ENCODE measurements at regions not wholly inside any gene's neighbourhood (a gene's known extent, or its start where the extent isn't known, plus 50 kb on each side); places are given as distances from the start of the nearest gene placed in this dataset.

DNA sequence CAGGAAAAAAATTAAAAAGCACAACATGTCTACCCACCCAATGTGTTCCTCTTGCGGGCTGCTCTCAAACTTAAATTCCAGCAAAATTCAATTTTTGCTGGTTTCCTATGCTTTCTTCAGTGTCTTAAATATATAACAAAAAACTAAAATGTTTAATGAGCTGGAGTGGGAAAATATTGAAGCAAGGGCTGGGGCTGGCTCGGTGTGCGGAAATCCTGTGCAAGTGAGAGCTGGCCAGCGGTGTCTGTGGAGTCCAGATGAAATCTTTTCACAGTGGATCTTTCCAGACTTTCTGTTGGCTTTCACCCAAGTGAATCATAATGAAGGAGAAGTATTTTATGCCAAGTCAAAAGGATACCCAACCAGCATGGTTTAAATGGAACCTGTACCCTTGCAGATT is 1733.6 kb downstream of the TP53TG3F start:
- TF ChIP-seq, protein P1, sequence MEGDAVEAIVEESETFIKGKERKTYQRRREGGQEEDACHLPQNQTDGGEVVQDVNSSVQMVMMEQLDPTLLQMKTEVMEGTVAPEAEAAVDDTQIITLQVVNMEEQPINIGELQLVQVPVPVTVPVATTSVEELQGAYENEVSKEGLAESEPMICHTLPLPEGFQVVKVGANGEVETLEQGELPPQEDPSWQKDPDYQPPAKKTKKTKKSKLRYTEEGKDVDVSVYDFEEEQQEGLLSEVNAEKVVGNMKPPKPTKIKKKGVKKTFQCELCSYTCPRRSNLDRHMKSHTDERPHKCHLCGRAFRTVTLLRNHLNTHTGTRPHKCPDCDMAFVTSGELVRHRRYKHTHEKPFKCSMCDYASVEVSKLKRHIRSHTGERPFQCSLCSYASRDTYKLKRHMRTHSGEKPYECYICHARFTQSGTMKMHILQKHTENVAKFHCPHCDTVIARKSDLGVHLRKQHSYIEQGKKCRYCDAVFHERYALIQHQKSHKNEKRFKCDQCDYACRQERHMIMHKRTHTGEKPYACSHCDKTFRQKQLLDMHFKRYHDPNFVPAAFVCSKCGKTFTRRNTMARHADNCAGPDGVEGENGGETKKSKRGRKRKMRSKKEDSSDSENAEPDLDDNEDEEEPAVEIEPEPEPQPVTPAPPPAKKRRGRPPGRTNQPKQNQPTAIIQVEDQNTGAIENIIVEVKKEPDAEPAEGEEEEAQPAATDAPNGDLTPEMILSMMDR (IDR thresholded peaks at IDR 0.05), result no peak
- no peak for TF ChIP-seq EZH2 (IDR thresholded peaks at IDR 0.05; ENCODE audit: borderline replicate concordance, insufficient read depth, low read depth, low read length, poor library complexity, severe bottlenecking)

Measured in B cell (primary cell).